ENCODE measurements at regions not wholly inside any gene's neighbourhood (a gene's known extent, or its start where the extent isn't known, plus 50 kb on each side); places are given as distances from the start of the nearest gene placed in this dataset.

GRCh38 chr3:30186741-30187219 lies 419.6 kb upstream of the TGFBR2 start:
- Histone ChIP-seq H2AFZ (ENCODE audit: low read depth, low read length, severe bottlenecking) (no peak overlapping the region), H3K4me2 (ENCODE audit: low read depth, low read length, poor library complexity, severe bottlenecking) (no peak overlapping the region), H3K27me3 (ENCODE audit: low read length) (no peaks in the 10 kb centered on the region), H3K9ac (ENCODE audit: low read length) (no peak overlapping the region), H3K36me3 (ENCODE audit: low read length) (no peaks in the 10 kb centered on the region), H4K20me1 (ENCODE audit: low read depth, low read length) (no peaks in the 10 kb centered on the region), H3K4me3 (ENCODE audit: insufficient read depth, low read length, poor library complexity, severe bottlenecking) (no peak overlapping the region), H3K27ac (ENCODE audit: low read depth, low read length) (no peak overlapping the region), H3K79me2 (ENCODE audit: insufficient read depth, low read length) (no peaks in the 10 kb centered on the region), H3F3A (ENCODE audit: insufficient read depth) (no peaks in the 10 kb centered on the region), H3K9me2 (replicated peaks; ENCODE audit: insufficient read depth, low read length) (no peaks in the 10 kb centered on the region), H3K9me3 (ENCODE audit: insufficient read depth, low read length) (no peaks in the 10 kb centered on the region)
- TF ChIP-seq, protein P1, sequence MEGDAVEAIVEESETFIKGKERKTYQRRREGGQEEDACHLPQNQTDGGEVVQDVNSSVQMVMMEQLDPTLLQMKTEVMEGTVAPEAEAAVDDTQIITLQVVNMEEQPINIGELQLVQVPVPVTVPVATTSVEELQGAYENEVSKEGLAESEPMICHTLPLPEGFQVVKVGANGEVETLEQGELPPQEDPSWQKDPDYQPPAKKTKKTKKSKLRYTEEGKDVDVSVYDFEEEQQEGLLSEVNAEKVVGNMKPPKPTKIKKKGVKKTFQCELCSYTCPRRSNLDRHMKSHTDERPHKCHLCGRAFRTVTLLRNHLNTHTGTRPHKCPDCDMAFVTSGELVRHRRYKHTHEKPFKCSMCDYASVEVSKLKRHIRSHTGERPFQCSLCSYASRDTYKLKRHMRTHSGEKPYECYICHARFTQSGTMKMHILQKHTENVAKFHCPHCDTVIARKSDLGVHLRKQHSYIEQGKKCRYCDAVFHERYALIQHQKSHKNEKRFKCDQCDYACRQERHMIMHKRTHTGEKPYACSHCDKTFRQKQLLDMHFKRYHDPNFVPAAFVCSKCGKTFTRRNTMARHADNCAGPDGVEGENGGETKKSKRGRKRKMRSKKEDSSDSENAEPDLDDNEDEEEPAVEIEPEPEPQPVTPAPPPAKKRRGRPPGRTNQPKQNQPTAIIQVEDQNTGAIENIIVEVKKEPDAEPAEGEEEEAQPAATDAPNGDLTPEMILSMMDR (IDR thresholded peaks at IDR 0.05; ENCODE audit: insufficient read depth, low read length, poor library complexity, severe bottlenecking), result no peak
- no peak for TF ChIP-seq EZH2phosphoT487 (conservative IDR thresholded peaks at IDR 0.05; ENCODE audit: low read length)

DNA sequence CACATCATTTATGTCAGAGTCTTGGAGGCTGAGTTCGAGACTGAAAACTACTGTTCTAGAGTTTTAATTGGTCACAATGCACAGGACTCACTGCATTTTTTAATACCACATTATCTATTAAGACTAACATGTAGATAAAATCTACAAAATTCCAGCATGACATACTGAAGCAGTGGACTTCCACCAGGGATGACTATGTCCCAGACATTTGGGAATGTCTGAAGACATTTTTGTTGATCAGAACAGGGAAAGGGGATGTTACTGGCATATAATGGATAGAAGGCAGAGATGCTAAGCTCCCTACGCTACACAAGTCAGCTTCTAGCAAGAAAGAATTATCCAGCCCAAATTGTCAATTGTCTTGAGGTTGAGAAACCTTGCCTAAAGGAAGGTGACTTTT lies 419.0 kb upstream of the TGFBR2 start:
- Histone ChIP-seq H3K9me3 (ENCODE audit: insufficient read depth, low read length) (no peaks in the 10 kb centered on the region), H3K79me2 (ENCODE audit: insufficient read depth, low read length) (no peaks in the 10 kb centered on the region), H3K9ac (ENCODE audit: low read length) (no peak overlapping the region), H3K27me3 (ENCODE audit: low read length) (no peaks in the 10 kb centered on the region), H2AFZ (ENCODE audit: low read depth, low read length, severe bottlenecking) (no peak overlapping the region), H3F3A (ENCODE audit: insufficient read depth) (no peaks in the 10 kb centered on the region), H3K9me2 (replicated peaks; ENCODE audit: insufficient read depth, low read length) (no peaks in the 10 kb centered on the region), H4K20me1 (ENCODE audit: low read depth, low read length) (no peaks in the 10 kb centered on the region), H3K36me3 (ENCODE audit: low read length) (no peaks in the 10 kb centered on the region), H3K4me2 (ENCODE audit: low read depth, low read length, poor library complexity, severe bottlenecking) (no peak overlapping the region), H3K27ac (ENCODE audit: low read depth, low read length) (no peak overlapping the region), H3K4me3 (ENCODE audit: insufficient read depth, low read length, poor library complexity, severe bottlenecking) (no peak overlapping the region)
- TF ChIP-seq, protein P1 (IDR thresholded peaks at IDR 0.05; ENCODE audit: insufficient read depth, low read length, poor library complexity, severe bottlenecking), result no peak
- TF ChIP-seq EZH2phosphoT487 (conservative IDR thresholded peaks at IDR 0.05; ENCODE audit: low read length), result no peak

DNA sequence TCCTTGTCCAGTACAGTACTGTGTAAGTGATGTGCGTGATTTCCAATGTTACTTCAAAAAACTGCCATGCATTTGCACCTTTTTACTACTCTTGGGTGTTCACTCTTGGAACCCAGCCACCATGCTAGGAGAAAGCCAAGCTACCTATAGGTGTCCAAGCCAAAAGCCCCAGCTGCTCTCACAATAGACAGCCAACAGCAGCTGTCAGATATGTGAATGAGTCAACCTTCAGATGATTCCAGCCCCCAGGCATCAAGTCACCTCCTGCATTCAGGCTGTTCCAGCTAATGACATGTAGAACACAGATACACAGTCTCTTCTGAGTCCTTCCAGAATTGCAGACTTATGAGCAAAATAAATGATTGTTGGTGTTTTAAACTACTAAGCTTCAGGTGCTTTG lies 417.7 kb upstream of the TGFBR2 start:
- Histone ChIP-seq H3K36me3 (ENCODE audit: low read length) (no peaks in the 10 kb centered on the region), H3K9me2 (replicated peaks; ENCODE audit: insufficient read depth, low read length) (no peaks in the 10 kb centered on the region), H2AFZ (ENCODE audit: low read depth, low read length, severe bottlenecking) (no peak overlapping the region), H3K9ac (ENCODE audit: low read length) (no peak overlapping the region), H3K4me3 (ENCODE audit: insufficient read depth, low read length, poor library complexity, severe bottlenecking) (no peak overlapping the region), H3F3A (ENCODE audit: insufficient read depth) (no peaks in the 10 kb centered on the region), H3K27me3 (ENCODE audit: low read length) (no peaks in the 10 kb centered on the region), H4K20me1 (ENCODE audit: low read depth, low read length) (no peaks in the 10 kb centered on the region), H3K4me2 (ENCODE audit: low read depth, low read length, poor library complexity, severe bottlenecking) (no peak overlapping the region), H3K79me2 (ENCODE audit: insufficient read depth, low read length) (no peaks in the 10 kb centered on the region), H3K27ac (ENCODE audit: low read depth, low read length) (no peak overlapping the region), H3K9me3 (ENCODE audit: insufficient read depth, low read length) (no peaks in the 10 kb centered on the region)
- TF ChIP-seq, protein P1 (IDR thresholded peaks at IDR 0.05; ENCODE audit: insufficient read depth, low read length, poor library complexity, severe bottlenecking), result no peak
- no peak for TF ChIP-seq EZH2phosphoT487 (conservative IDR thresholded peaks at IDR 0.05; ENCODE audit: low read length)

Measured in SU-DHL-6 (cell line).